GM21423 (cell line): ENCODE measurements at regions not wholly inside any gene's neighbourhood (a gene's known extent, or its start where the extent isn't known, plus 50 kb on each side); places are given as distances from the start of the nearest gene placed in this dataset.

Experiments
- ATAC-seq: cut with Tn5 transposase; IDR thresholded peaks from one replicate; pipeline ENCODE4 v1.9.1; 2021; ENCODE audit warnings: mild to moderate bottlenecking, moderate library complexity; ENCODE audit not compliant: unreplicated experiment

DNA sequence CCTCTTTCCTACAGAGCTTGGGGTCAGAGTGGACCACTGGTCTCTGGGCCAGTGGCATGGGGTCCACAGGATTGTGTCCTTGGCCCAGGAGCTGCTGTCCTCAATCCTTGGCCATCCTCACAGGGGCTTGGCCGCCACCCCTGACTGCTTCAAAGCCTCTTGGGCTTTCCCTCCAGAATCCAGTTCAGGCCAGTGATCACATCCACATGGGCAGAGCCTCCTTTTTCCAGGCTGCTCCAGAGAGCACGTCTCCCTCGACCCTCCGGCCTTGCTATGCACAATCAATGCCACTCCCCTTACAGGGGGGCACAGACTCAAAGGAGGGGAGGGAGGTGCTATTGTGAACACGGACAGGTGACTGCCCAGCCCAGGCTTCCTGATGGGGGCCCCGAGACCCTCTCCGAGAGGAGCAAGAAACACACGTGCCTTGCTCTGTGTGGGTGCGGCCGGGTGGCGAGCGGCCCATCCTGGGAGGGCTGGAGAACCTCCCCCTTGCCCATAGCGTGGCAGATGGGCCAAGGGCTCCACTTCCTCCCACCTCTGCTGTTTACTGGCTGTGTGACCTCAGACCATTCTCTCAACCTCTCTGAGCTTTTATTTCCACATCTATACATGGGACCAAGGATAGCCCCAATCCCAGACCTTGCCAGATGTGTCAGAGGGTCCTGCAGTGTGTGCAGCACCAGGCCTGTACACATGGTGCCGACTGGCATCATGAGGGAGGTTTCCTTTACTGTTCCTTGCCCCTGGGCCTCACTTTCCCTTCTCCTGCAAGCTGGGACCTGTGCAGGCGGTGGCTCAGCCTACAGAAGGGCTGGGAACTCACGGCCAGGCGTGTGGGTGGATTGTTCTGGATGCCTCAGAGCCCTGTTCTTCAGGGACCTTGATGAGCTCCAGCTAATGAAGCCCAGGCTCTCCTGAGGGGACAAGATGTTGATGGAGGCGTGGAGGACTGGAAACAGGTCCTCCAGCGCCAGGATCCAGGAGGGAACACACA is 229.0 kb upstream of the GSE1 start:
- no peak for ATAC-seq

DNA sequence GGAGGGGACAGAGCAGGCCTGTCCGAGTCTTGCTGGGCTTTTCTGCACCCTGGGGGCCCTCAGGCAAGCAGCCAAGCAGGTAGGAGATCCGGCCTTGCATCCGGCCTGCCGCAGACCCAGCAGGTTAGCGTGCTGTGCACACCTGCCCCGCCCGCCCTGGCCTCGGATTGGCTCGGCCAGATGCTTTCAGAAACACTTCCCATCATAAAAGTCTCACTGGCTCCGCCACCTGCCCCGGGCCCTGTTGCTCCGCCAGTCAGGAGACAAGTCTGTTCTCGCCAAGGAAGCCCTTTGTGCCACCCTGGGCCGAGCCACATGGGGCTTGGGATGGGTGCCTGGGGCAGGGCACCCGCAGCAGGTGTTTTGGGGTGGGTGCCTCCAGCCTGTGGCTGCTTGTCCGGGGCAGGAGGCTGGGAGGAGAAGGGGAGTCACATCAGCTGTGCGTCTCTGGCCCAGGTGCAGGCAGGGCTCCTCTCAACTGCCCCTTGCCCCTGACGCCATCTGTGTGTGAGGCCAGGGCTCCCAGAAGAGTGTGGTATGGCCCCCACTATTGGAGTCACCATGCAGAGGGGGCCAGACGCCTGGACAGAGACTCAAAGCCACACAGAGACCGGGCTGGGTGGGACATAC is 228.2 kb upstream of the GSE1 start:
- ATAC-seq = no peak

DNA sequence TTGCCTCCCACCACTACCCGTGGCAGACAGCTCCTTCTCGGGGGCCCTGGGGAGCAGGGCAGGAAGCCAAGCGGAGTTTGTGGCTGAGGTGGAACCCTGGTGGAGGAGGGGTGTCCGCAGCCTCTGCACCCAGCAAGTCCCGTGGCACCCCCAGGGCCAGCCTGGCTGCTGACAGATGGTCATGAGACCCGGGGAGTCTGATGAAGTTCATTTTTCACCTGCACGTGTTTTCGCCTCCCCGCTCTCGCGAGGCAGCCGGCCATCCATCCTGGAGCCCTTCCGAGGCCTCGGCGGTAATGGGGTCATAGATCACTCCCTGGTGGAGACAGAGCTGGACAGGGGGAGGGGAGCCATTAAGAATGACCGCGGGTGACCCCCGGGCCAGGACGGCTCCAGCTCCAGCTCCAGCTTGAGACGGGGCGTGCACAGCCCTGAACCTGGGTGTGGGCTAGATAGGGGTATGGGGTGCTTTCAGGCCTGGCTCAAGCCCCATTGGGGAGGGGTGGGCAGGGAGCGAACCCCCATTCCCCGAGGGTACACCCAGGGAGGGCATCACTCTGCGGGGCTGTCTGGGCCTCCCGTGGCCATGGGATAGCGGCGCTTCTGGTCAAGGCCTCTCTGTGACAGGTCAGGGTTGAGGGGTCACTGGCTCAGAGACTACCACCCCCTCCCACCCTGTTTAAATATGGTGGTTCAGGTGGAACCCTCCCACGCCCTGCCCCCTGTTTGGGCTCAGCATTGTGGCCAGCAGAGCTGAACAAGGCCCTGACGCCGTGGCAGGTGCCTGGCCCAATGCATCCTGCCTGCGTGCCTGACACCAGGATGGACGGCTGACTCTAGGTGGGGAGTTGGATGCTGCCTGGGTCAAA is 227.4 kb upstream of the GSE1 start:
- no peak for ATAC-seq

DNA sequence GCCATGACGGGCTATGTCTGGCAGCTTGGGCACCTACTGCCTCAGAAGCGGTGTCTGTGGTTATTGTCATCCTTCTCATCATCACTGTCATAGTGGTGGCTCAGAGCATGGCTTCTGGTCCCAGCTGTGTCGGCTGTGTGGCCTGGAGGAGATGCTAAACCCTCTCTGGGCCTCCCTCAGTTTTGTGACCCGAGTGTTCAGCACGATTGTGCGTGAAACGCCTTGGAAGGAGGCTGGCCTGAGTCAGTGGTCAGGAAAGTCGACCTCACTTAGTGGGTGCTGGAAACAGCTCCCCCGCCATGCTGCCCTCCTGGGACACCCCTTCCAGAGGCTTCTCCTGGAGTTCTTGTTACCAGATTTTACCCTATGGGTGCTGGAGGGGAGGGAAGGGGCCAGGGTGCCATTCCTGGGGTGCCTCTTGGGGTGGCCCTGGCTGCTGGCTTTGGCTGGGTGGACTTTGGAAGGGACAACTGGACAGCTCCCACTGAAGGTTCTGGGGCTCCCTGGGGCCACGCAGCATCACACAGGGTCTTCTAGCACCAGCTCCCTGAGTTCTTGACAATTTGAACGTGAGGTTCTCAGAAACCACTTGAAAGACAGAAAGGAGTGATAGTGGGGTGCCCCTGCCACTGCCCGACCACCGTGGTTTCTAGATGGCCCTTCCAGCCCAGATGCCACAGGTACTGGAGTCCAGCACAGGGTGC is 226.5 kb upstream of the GSE1 start:
- no peak for ATAC-seq

DNA sequence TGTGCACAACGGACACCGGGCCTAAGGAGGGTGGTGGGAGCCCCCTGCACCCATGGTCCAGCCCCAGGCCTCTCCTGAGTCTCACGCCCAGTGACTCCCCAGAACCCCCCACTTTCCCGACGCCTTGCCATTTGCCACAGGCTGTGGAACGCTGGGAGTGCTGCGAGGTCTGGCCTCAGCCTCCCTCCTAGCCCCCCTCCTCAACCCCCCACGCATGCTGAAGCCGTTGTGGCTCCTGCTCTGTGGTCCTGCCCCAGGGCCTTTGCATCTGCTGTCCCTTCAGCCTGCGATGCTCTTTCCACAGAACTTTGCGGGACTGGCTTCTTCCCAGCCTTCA is 226.0 kb upstream of the GSE1 start:
- ATAC-seq = no peak

DNA sequence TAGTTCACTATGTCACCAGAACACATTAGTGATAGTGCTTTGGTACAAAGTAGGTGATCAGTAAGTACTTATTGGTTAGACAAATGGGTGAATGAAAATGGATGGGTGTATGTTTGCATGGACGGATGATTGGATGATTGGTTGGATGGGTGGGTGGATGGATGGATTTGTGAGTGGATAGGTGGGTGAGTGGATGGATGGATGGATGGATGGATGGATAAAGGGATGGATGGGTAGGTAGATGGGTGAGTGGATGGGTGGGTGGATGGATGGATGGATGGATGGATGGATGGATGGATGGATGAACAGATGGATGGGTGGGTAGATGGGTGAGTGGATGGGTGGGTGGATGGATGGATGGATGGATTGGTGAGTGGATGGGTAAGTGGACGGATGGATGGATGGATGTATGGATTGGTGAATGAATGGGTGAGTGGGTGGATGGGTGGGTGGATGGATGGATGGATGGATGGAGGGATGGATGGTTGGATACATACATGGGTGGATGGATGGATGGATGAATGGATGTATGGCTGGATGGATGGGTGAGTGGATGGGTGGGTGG is 225.3 kb upstream of the GSE1 start:
- no peak for ATAC-seq

DNA sequence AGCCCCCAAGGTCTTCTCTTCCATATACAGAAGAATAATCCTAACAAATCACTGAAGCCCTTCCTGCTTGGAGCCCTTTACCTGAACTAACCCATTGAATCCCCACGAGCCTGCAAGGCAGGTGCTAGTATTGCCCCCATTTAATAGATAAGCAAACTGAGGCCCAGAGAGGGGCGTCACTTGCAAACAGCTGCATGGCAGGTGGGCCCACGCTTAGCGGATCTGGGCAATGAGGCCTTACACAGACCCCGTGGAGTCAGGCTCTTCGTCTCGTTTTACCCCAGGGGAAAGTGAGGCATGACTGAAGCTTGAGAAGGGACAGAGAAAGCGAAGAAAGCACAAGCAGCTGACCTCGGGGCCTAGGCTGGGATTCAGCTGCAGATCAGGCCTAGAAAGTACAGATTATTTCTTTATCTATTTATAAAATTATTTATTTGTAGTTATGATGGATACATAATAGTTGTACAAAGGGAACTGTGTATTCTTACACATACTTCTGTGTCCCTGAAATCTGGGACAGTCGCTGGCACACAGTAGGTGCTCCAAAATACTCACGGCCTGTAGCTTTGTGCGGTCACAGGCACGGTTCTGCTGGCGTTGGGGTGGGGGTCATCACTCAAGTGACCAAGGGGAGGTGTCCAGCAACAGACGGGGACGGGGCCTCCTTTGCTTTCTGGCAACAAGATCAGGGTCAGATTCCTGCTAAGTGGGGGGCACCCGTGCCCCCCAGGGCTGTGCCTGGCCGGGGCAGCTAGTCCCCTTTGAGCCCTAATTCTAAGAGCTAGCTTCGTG is 223.2 kb upstream of the GSE1 start:
- ATAC-seq = no peak

DNA sequence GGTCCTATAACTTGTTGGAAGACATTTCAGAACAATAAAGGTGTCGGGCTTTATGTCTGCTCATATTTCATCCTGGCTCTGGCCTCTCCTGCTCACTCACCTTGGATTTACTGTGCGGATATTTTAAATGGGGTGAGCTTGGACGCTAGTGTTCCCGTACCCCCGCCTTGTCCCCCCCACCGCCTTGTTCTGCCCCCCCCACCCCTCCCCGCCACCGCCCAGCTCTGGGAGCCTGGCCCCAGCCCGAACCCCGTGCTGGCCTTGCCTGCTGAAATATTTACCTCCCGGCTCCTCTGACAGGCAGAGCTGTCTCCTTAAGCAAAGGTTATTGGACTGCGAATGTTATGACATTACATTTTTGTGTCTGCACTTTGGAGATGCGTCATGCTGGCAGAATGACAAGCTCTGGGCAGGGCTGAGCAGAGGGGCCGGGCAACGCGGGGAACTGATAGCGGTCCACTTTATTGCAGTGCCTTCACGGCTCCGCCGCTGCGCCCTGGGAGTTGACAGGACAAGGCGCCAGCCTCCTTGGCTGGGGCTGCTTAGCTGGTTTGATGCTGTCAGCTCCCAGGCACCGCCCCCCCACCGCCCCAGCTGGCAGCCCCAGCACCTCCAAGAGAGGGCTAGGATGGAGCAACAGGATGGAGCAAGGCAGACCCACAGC is 222.5 kb upstream of the GSE1 start:
- ATAC-seq = no peak

DNA sequence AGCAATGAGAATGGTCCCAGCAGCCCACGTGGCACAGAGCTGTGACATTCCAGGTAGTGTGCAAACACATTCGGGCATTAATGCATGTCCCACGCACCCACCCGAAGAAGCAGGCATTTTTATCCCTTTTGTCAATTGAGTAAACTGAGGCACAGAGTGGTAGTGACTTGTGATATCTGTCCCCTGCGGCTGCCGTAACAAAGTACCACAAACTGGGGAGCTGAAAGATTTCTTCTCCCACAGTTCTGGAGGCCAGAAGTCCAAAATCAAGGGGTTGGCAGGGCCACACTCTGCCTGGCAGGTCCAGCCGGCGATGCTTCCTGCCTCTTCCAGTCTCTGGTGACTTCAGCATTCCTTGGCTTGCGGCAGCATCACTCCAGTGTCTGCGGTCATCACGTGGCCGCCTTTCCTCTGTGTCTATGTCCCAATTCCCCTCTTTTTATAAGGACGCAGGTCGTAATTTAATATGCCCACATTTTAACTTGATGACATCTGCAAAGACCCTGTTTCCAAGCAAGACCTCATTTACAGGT is 221.9 kb upstream of the GSE1 start:
- no peak for ATAC-seq

DNA sequence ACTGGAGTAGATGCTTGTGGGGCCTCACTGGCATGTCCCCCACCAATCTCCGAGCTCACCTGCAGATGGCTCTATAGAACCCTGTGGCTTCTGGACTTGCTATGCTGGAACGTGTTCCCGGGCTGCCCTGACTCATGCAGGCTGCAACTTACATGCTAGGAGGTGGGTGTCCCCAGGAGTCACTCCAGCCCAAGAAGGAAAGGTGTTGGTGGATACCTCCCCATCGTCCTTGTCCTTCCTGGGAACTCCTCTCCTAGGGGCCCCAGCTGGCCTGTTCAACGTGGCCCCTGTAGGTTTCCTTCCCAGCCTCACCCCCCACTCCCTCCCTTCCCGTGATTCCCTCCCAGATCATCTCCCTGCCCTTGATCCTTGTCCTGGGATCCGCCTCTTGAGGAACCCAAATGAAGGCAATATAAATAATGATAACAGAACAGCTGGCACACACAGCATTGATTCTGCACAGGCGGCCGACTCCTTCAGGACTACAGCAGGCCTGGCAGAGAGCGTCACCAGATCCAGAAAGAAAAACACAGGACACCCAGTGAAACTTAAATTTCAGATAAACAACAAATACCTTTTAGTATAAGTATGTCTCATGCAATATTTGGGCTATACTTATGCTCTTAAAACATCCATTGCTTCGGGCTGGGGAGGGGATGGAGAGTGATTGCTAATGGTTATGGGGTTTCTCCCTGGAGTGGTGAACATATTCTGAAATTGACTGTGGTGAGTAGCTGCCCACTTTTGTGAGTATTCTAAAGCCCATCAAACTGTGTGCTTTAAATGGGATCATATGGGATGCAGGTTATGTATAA is 221.1 kb upstream of the GSE1 start:
- no peak for ATAC-seq

DNA sequence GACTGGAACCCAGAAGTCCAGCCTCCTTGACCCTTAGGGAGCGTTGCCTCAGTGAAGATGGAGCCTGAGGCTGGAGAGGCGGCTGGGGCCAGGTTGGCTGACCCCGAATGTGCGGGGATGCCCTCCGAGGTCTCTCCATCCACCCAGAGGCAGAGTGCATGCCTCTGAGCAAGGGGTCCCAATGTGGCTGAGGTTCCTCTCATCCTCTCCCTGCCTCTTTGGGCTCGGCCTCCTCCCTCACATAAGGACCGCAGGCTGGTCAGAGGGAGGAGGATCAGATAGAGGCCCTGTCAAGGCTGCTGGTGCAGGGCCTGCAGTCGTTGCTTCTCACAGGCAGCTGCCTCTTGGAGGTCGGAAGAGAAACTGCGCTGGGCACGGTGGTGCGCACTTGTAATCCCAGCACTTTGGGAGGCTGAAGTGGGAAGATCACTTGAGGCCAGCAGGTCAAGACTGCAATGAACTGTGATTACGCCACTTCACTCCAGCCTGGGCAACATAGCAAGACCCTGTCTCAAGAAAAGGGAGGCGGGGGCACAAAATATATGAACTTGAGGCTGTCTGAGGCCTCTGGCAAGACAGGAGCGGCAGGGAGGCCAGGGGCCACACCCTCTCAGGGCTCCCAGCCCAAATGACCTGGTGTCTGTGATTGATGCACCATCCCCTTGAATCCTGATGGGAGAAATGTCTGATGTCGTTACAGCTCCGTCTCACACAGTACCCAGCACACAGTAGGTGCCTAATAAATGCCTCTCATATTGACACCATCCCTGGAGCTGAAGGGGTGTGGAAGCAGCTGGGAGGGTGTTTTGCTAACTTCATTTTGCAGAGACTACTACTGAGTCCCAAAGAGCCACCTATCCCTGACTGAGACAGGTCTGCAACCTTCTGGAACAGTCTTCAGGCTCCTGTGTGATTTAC is 220.1 kb upstream of the GSE1 start:
- no peak for ATAC-seq

DNA sequence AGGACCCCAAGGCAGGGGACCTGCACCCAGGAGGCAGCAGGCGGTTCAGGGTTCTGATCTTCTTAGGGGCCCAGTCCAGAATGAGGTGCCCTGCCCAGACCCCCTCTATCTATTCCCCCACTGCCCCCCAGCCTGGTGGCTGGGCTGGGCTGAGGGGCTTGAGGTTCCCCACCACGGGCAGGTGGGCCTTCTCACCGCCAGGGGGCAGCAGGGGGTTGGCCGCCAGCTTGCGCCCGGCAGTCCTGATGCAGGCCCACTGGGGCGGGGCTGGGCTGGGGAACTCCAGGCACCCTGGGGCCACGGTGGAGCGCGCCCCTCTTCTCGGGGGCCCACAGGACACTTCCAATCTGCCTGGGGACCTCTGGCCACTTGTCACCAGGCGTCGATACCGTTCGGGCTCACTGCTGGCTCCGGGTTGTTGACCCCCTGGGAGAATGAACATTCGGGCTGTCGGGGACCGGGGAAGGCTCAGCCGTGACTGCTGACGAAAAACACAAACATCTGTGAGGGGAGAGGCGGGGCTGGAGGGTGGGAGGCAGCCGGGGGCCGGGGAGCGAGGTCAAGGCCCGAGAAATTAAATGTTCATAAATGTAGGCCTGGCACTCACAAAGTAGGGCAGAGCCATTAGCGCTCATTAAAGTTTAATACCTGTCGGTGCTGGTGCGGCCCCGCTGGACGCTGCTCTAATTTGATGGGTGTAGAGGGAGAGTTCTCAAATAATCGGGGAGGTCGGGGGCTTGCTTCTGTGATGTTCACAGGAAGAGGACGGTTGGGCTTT is 219.3 kb upstream of the GSE1 start:
- no peak for ATAC-seq

DNA sequence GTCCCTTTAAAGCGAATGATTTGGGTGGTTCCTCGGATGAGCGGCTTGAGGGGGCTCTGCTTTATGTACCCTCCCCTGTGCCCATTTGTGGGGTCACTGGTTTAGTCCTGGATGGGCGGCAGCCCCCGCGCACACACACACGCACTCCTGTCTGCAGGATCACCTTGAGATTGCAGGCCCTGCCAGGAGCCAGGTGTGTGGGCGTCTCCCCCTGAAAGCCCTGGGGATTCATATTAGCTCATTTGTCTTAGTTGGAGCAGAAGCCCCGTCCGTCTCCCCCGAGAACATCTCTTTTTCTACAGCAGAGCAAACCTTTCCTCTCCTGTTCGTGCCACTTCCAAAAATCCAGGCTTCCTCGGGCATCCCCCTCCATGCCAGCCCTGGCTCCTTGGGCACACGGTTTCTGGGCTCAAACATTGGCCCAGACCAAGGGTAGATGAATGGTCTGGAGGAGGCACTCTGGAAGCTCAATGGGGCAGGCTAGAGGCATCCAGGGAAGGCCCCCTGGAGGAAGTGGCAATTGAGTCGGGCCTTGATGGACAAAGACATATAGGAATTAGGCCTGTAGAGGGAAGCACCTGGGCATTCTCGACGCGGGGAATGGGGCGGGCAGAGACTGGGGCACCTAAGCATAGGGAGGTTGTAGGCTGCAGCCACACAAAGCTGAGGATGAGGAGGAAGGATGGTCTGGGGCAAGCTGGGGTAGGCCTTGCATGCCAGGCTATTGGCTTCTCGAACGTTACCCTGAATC is 218.5 kb upstream of the GSE1 start:
- ATAC-seq = no peak

DNA sequence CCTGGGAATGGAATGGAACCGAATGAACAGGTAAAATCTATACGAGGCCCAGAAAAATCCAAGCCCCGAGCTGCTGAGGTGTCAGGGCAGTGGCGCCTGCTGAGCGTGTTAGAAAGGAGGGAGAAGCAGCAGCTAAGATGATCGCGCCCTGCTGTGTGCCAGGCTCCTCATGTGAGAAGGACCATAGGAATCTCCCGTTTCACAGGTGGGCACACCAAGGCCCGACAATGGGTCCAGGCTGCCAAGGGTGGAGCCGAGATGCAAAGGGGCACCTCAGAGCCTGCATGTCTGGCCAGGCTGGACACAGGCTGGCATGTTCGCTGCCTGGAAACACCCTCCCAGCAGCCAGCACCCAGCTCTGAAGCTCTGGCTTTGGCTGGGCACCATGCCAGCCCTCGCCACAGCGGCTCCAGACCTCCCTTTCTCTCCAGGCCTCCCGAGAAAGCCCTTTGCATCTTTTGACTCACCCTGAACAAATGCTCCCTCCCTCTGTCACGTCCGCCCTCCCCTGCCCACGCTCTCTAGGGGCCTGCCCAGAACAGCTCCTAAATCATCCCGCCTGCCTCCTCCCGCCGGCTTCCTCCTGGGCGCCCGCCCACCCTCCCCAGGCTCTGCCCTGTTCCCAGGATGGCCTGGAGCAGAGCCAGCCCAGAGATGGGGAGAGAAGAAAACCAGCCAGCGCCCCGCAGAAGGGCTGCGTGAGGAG is 217.8 kb upstream of the GSE1 start:
- ATAC-seq = no peak
